Epithelial cell of proximal tubule (primary cell): ENCODE measurements at regions not wholly inside any gene's neighbourhood (a gene's known extent, or its start where the extent isn't known, plus 50 kb on each side); places are given as distances from the start of the nearest gene placed in this dataset.

Experiments used
- DNase-seq: peaks from one replicate; pipeline ENCODE4 v3.0.0-alpha.2; 2011; ENCODE audit warnings: low read depth
- H3K4me3 ChIP-seq: 2 replicates; pipeline ENCODE4 v1.5.1; 2011; ENCODE audit warnings: low read depth, mild to moderate bottlenecking, low read length
- TF ChIP-seq, protein P1 (sequence below): conservative IDR thresholded peaks from 2 replicates; pipeline ENCODE4 v1.5.1; 2012; ENCODE audit warnings: low read depth, mild to moderate bottlenecking, low read length

DNA sequence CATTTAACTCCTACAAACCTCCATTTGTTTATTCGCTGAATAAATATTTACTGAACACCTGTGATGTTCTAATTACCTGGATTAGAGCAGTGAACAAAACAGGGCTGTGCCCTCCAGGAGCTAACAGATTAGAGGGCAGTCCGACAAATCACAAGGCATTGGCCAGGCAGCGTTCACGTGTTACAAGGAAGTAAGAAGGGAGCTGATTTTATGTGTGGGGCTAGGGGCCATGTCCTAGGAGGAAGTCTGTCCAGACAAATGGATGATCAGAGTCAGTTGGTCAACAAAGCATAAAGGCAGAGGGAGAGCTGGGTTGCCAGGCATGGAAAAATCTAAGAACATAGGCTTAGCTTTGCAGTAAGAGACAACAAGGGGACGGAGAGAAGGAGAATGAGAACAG, 57.3 kb upstream of the BACE2 start:
- TF ChIP-seq, protein P1, sequence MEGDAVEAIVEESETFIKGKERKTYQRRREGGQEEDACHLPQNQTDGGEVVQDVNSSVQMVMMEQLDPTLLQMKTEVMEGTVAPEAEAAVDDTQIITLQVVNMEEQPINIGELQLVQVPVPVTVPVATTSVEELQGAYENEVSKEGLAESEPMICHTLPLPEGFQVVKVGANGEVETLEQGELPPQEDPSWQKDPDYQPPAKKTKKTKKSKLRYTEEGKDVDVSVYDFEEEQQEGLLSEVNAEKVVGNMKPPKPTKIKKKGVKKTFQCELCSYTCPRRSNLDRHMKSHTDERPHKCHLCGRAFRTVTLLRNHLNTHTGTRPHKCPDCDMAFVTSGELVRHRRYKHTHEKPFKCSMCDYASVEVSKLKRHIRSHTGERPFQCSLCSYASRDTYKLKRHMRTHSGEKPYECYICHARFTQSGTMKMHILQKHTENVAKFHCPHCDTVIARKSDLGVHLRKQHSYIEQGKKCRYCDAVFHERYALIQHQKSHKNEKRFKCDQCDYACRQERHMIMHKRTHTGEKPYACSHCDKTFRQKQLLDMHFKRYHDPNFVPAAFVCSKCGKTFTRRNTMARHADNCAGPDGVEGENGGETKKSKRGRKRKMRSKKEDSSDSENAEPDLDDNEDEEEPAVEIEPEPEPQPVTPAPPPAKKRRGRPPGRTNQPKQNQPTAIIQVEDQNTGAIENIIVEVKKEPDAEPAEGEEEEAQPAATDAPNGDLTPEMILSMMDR = no peak
- no peak overlapping the region for H3K4me3 ChIP-seq
- DNase-seq = no peak

DNA sequence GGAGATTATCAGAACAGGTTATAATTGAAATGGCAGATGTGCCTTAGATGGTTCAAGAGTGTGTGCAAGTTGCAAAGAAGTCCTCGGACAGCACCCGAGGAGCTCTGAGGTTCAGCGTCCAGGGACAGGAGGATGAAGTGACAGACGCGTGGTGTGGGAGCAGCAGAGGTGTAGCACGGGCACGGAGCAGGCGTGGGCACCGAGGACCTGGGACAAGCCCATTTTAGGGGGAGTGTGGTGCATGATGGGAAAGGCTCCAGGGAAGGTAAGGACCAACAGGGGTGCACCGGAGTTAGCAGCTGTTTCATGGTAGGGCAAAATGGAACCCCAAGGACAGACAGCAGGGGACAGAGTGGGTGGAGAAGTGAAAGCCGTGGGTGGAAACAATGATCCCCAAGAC, 56.3 kb upstream of the BACE2 start:
- DNase-seq = no peak
- H3K4me3 ChIP-seq = no peak overlapping the region
- TF ChIP-seq, protein P1 = no peak

DNA sequence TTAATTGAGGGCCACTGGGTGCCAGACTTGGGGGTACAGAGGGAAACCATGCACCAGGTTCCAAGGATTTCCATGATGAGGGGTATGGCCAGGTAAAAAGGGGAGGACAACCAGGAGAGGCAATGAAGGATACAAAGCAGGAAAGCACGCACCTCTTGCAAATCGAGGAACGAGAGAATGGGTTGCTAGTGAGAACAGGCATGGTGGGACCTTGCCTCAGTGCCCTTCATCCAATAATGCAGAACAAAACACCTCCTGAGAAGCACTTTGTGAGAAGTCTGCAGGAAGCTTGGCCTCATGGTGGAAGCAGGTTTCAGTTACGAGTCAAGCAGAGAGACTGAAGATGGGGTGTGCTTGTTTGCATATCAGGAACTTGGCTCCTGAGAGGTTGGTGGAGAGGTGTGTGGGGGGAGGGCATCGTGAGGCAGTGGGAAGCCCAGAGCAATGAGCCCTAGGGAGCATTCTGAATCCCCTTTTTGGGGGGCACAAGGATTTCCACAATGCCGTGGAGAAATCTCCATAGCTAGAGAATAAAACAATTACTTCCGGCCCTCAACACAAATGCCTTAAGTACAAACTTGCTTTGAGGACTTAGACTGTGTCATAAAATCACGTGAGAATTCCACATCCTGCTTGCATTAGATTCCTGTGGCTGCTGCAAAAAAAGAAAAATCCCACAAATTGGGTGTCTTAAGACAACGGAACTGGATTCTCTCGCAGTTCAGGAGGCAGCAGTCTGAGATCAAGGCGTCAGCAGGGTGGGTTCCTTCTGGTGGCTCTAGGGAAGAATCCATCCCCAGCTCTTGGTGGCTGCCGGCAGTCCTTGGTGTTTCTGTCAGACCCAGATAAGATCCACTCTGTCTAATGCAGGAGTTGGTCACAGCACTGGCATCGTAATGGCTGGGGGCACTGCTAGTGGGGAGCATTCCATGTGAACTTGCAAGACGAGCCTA, 54.9 kb upstream of the BACE2 start:
- H3K4me3 ChIP-seq = no peak overlapping the region
- TF ChIP-seq, protein P1 = no peak
- no peak for DNase-seq

DNA sequence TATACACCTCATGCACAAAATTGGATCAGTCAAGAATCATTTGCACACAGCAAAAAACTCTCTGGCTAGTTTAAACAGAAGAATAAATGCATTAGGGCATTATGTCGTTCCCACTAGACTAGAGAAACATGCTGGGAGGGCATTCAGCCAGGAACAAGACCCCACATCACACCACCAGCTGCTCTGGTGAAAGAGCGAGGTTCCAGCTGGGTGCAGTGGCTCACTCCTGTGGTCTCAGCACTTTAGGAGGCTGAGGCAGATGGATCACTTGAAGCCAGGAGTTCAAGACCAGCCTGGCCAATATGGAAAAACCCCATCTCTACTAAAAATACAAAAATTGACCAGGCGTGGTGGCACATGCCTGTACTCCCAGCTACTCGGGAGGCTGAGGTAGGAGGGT, 52.1 kb upstream of the BACE2 start:
- no peak overlapping the region for H3K4me3 ChIP-seq
- TF ChIP-seq, protein P1 = no peak
- no peak for DNase-seq
